Suprapubic skin (tissue), 4 donors: ENCODE measurements at regions not wholly inside any gene's neighbourhood (a gene's known extent, or its start where the extent isn't known, plus 50 kb on each side); places are given as distances from the start of the nearest gene placed in this dataset.

Source experiments
- DNase-seq, 2 donors: peaks; one replicate each; pipeline ENCODE4 v3.0.0-alpha.2; 2019; ENCODE audit warnings: low spot score in 2 of 2
- H3K27ac ChIP-seq: fragments of 200-600 bp; sonication (generic); one replicate; pipeline ENCODE4 v1.5.1; 2019
- H3K27me3 ChIP-seq: fragments of 200-600 bp; sonication (generic); one replicate; pipeline ENCODE4 v1.5.1; 2019
- H3K36me3 ChIP-seq: fragments of 200-600 bp; sonication (generic); one replicate; pipeline ENCODE4 v1.5.1; 2019
- H3K4me1 ChIP-seq: fragments of 200-600 bp; sonication (generic); one replicate; pipeline ENCODE4 v1.5.1; 2019
- H3K4me3 ChIP-seq: fragments of 200-600 bp; sonication (generic); one replicate; pipeline ENCODE4 v1.5.1; 2019; ENCODE audit warnings: mild to moderate bottlenecking
- H3K9me3 ChIP-seq: fragments of 200-600 bp; sonication (generic); one replicate; pipeline ENCODE4 v1.5.1; 2019
- EP300 ChIP-seq: sonication (generic); formaldehyde crosslinking; IDR thresholded peaks from one replicate; pipeline ENCODE4 v1.6.1; 2017; ENCODE audit warnings: antibody characterized with exemption
- POLR2A ChIP-seq, 2 donors: fragments of 450-650 bp; IDR thresholded peaks; one replicate each; pipeline ENCODE4 v1.6.1; 2017; ENCODE audit warnings: antibody characterized with exemption in 2 of 2, mild to moderate bottlenecking in 2 of 2, moderate library complexity in 2 of 2
- POLR2AphosphoS5 ChIP-seq, 3 donors: sonication (generic); formaldehyde crosslinking; IDR thresholded peaks; one replicate each; pipeline ENCODE4 v1.6.1; 2017; ENCODE audit warnings: antibody characterized with exemption in 3 of 3
- WGBS: methylation state at CpG from one replicate; pipeline ENCODE4 v1.1.5; 2018; 5-methylcytosine and 5-hydroxymethylcytosine counted together
- TF ChIP-seq, protein P1 (sequence below), 2 donors: fragments of 200-600 bp in 1 of 2; fragments of 450-650 bp in 1 of 2; sonication (generic) in 1 of 2; IDR thresholded peaks; one replicate each; pipeline ENCODE4 v1.5.1; 2016 to 2019; ENCODE audit warnings: antibody characterized with exemption in 2 of 2, mild to moderate bottlenecking in 1 of 2, moderate library complexity in 1 of 2

DNA sequence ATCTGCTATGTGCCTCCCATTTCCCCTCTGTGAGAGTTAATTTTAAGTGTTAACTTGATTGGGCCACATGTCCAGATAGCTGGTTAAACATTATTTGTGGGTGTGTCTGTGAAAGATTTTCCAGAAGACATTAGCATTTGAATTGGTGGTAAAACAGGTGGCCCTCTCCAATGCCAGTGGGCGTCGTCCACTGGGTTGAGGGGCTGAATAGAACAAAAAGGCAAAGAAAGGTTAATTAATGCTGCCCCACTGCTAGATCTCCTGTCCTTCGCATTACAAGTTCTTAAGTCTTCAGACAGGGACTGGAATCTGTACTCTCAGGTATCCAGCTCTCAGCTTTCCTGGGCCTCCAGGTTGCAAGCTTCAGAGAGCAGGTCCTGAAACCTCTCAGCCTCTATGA, 1160.9 kb upstream of the LRRN3 start:
- Histone ChIP-seq H3K9me3 (no peaks in the 10 kb centered on the region), H3K4me1 (no peaks in the 10 kb centered on the region), H3K4me3 (no peak overlapping the region), H3K27me3 (no peaks in the 10 kb centered on the region), H3K27ac (no peak overlapping the region), H3K36me3 (no peaks in the 10 kb centered on the region)
- no peak for DNase-seq
- WGBS: 74% methylated on average over 3 of the region's 3 CpGs
- TF ChIP-seq POLR2AphosphoS5 (IDR thresholded peaks at IDR 0.05) (no peak), POLR2A (IDR thresholded peaks at IDR 0.05) (no peak), EP300 (no peak)

GRCh38 chr7:109939207-109939606, 1151.7 kb upstream of the LRRN3 start:
- Histone ChIP-seq H3K36me3 (no peaks in the 10 kb centered on the region), H3K27ac (no peak overlapping the region), H3K9me3 (no peaks in the 10 kb centered on the region), H3K4me3 (no peak overlapping the region), H3K27me3 (no peaks in the 10 kb centered on the region), H3K4me1 (no peaks in the 10 kb centered on the region)
- TF ChIP-seq POLR2AphosphoS5 (IDR thresholded peaks at IDR 0.05) (no peak), EP300 (no peak), POLR2A (IDR thresholded peaks at IDR 0.05) (no peak)
- TF ChIP-seq, protein P1, sequence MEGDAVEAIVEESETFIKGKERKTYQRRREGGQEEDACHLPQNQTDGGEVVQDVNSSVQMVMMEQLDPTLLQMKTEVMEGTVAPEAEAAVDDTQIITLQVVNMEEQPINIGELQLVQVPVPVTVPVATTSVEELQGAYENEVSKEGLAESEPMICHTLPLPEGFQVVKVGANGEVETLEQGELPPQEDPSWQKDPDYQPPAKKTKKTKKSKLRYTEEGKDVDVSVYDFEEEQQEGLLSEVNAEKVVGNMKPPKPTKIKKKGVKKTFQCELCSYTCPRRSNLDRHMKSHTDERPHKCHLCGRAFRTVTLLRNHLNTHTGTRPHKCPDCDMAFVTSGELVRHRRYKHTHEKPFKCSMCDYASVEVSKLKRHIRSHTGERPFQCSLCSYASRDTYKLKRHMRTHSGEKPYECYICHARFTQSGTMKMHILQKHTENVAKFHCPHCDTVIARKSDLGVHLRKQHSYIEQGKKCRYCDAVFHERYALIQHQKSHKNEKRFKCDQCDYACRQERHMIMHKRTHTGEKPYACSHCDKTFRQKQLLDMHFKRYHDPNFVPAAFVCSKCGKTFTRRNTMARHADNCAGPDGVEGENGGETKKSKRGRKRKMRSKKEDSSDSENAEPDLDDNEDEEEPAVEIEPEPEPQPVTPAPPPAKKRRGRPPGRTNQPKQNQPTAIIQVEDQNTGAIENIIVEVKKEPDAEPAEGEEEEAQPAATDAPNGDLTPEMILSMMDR (IDR thresholded peaks at IDR 0.05): no peak
- no peak for DNase-seq
- 58% methylated on average over 2 of the region's 2 CpGs for WGBS

DNA sequence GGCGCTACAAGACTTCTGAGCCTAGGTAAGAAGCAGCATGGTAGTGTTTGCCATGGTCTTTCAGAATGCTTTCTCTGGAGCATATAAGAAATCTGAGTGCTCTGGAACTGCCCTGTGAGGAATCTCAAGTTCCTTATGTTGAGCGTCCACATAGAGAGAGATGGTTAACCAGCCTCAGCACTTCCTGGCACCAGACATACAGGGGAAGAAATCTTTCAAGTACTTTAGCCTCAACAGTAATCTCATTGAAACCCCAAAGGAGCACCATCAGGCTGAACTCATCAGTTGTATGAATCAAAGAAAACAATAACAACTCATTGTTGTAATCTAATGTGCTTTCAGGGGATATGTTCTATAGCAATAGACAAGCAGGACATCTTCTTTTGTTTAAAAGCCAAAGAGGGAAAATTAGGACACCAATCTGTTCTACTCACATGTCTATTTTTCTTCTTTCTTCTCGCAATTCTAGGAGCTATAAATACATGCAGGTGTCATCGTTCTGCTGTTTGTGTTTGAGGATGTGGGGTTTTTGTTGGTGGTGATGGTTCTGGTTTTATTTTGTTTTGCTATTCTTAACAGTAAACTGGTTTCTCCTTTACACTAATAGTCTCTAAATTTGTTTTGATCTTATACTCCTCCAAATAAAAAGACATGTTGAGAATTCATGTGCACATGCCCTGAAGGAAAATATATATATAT, 1145.0 kb upstream of the LRRN3 start:
- H3K4me3 ChIP-seq: no peak overlapping the region
- 56% methylated on average over 4 of the region's 4 CpGs for WGBS
- H3K27me3 ChIP-seq: no peaks in the 10 kb centered on the region
- no peak for DNase-seq
- no peak overlapping the region for H3K27ac ChIP-seq
- H3K4me1 ChIP-seq: no peaks in the 10 kb centered on the region
- H3K36me3 ChIP-seq: no peaks in the 10 kb centered on the region
- no peaks in the 10 kb centered on the region for H3K9me3 ChIP-seq
- TF ChIP-seq, protein P1 (IDR thresholded peaks at IDR 0.05): no peak
- TF ChIP-seq POLR2AphosphoS5 (IDR thresholded peaks at IDR 0.05) (no peak), POLR2A (IDR thresholded peaks at IDR 0.05) (no peak), EP300 (no peak)

DNA sequence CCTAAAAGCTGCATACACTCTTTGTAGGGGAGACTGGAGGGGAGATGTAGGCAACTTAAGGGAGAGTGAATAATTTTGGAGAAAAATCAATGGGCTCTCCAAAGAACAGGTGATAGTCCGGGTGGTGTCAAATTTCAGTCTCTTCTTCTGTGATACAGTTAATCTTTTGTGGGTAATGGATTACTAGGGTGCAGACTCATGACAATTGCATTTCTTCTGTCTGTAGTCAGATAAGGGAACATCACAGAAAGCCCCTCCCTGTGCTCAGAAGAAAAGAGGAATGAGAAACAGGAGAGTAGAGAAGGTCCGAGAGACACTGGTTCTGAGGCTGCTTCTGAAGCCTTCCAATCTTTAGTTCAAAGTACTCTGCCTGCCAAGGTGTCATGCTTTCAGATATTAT, 1140.7 kb upstream of the LRRN3 start:
- H3K36me3 ChIP-seq: no peaks in the 10 kb centered on the region
- no peak for DNase-seq
- H3K4me1 ChIP-seq: no peaks in the 10 kb centered on the region
- H3K27me3 ChIP-seq: no peaks in the 10 kb centered on the region
- H3K4me3 ChIP-seq: no peak overlapping the region
- WGBS: 65% methylated on average over 2 of the region's 2 CpGs
- H3K9me3 ChIP-seq: no peaks in the 10 kb centered on the region
- TF ChIP-seq, protein P1 (IDR thresholded peaks at IDR 0.05): no peak
- TF ChIP-seq POLR2A (IDR thresholded peaks at IDR 0.05) (no peak), EP300 (no peak), POLR2AphosphoS5 (IDR thresholded peaks at IDR 0.05) (no peak)
- H3K27ac ChIP-seq: no peak overlapping the region

DNA sequence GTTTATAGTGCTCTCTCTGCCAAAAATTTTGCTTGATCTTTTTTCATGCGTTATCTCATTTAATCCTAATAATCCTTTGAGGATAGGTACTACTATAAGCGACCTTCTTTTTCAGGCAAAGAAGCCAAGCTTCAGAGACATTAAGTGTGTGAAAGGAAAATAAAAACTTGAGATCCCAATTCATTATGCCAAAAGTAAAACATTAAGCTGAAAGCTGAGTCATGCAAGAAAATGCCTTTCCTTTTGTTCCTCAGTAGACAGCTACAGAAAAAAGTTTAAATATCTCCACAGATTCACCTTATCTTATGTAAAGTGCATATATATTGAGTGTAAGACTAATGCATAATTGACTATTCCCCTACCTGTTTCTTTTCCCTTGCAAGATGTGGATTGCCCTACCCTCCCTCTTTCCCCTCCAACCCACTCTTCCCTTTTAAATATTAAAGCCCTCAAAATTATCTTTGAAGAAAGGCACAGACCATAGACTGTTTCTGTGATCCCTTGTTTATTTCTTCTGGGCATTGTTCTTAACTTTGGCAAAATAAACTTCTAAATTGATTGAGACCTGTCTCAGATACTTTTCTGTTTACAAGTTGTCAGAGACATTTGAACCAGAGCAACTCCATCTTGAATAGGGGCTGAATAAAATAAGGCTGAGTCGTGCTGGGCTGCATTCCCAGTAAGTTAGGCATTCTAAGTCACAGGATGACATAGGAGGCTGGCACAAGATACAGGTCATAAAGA, 1139.9 kb upstream of the LRRN3 start:
- no peaks in the 10 kb centered on the region for H3K9me3 ChIP-seq
- DNase-seq: no peak
- no peak overlapping the region for H3K4me3 ChIP-seq
- H3K4me1 ChIP-seq: no peaks in the 10 kb centered on the region
- H3K36me3 ChIP-seq: no peaks in the 10 kb centered on the region
- H3K27ac ChIP-seq: no peak overlapping the region
- WGBS: 49% methylated on average over 3 of the region's 3 CpGs
- TF ChIP-seq, protein P1 (IDR thresholded peaks at IDR 0.05): no peak
- no peak for TF ChIP-seq POLR2AphosphoS5 (IDR thresholded peaks at IDR 0.05)
- no peaks in the 10 kb centered on the region for H3K27me3 ChIP-seq
